SK-N-SH treated with all-trans-retinoic acid at 6 μM for 48 hours (cell line): ENCODE measurements at regions not wholly inside any gene's neighbourhood (a gene's known extent, or its start where the extent isn't known, plus 50 kb on each side); places are given as distances from the start of the nearest gene placed in this dataset.

Source experiments
- ATAC-seq: fragments of 200-7000 bp; cut with Tn5 transposase; 3 replicates; pipeline ENCODE4 v1.9.1; 2020; ENCODE audit warnings: mild to moderate bottlenecking, moderate library complexity
- ARNTL ChIP-seq: fragments of 450-650 bp; formaldehyde crosslinking; IDR thresholded peaks from 2 replicates; pipeline ENCODE4 v1.5.0; 2020; ENCODE audit warnings: low read depth, mild to moderate bottlenecking, moderate library complexity, borderline replicate concordance
- BACH2 ChIP-seq: fragments of 250-450 bp; sonication (Bioruptor Pico); IDR thresholded peaks from 2 replicates; pipeline ENCODE4 v1.9.0; 2021; ENCODE audit warnings: mild to moderate bottlenecking, borderline replicate concordance
- CREB5 ChIP-seq: fragments of 250-450 bp; sonication (Bioruptor Pico); IDR thresholded peaks from 2 replicates; pipeline ENCODE4 v1.5.1; 2020; ENCODE audit warnings: low read depth, mild to moderate bottlenecking, moderate library complexity
- CSDC2 ChIP-seq: fragments of 250-450 bp; sonication (Bioruptor Pico); IDR thresholded peaks from 2 replicates; pipeline ENCODE4 v1.5.0; 2020; ENCODE audit warnings: mild to moderate bottlenecking, moderate library complexity
- CSRNP3 ChIP-seq: fragments of 250-450 bp; sonication (Bioruptor Pico); IDR thresholded peaks from 2 replicates; pipeline ENCODE4 v1.5.1; 2021; ENCODE audit warnings: mild to moderate bottlenecking, moderate library complexity
- ESRRG ChIP-seq: fragments of 250-450 bp; sonication (Bioruptor Pico); IDR thresholded peaks from 2 replicates; pipeline ENCODE4 v1.6.1; 2021; ENCODE audit warnings: mild to moderate bottlenecking
- GLIS3 ChIP-seq: fragments of 250-450 bp; sonication (Bioruptor Pico); IDR thresholded peaks from 2 replicates; pipeline ENCODE4 v1.5.0; 2020; ENCODE audit warnings: mild to moderate bottlenecking, moderate library complexity
- ISL1 ChIP-seq: fragments of 250-450 bp; sonication (Bioruptor Pico); IDR thresholded peaks from 2 replicates; pipeline ENCODE4 v2.1.2; 2022; ENCODE audit warnings: mild to moderate bottlenecking, moderate library complexity
- PPARA ChIP-seq: fragments of 250-450 bp; sonication (Bioruptor Pico); IDR thresholded peaks from 2 replicates; pipeline ENCODE4 v1.5.0; 2020; ENCODE audit warnings: mild to moderate bottlenecking, borderline replicate concordance
- SNAI2 ChIP-seq: fragments of 250-450 bp; sonication (Bioruptor Pico); IDR thresholded peaks from 2 replicates; pipeline ENCODE4 v1.5.0; 2020; ENCODE audit warnings: mild to moderate bottlenecking, moderate library complexity
- TCF4 ChIP-seq: fragments of 250-450 bp; sonication (Bioruptor Pico); IDR thresholded peaks from 2 replicates; pipeline ENCODE4 v1.8.0; 2021; ENCODE audit warnings: mild to moderate bottlenecking, moderate library complexity, borderline replicate concordance
- TOX ChIP-seq: fragments of 250-450 bp; sonication (Bioruptor Pico); IDR thresholded peaks from 2 replicates; pipeline ENCODE4 v1.8.0; 2021; ENCODE audit warnings: mild to moderate bottlenecking, moderate library complexity, borderline replicate concordance
- TSHZ2 ChIP-seq: fragments of 250-450 bp; sonication (Bioruptor Pico); IDR thresholded peaks from 2 replicates; pipeline ENCODE4 v1.5.0; 2020; ENCODE audit warnings: mild to moderate bottlenecking, moderate library complexity
- ZC3H10 ChIP-seq: fragments of 250-450 bp; sonication (Bioruptor Pico); IDR thresholded peaks from 2 replicates; pipeline ENCODE4 v1.5.1; 2021; ENCODE audit warnings: mild to moderate bottlenecking, moderate library complexity
- ZFP3 ChIP-seq: fragments of 250-450 bp; sonication (Bioruptor Pico); IDR thresholded peaks from 2 replicates; pipeline ENCODE4 v1.5.0; 2020; ENCODE audit warnings: mild to moderate bottlenecking, moderate library complexity
- ZFP30 ChIP-seq: fragments of 450-650 bp; formaldehyde crosslinking; IDR thresholded peaks from 2 replicates; pipeline ENCODE4 v1.5.0; 2022; ENCODE audit warnings: mild to moderate bottlenecking, moderate library complexity
- ZNF565 ChIP-seq: fragments of 450-650 bp; formaldehyde crosslinking; conservative IDR thresholded peaks from 2 replicates; pipeline ENCODE4 v1.5.0; 2020; ENCODE audit warnings: low read depth, mild to moderate bottlenecking, moderate library complexity
- ZNF70 ChIP-seq: fragments of 450-650 bp; formaldehyde crosslinking; IDR thresholded peaks from 2 replicates; pipeline ENCODE4 v1.5.0; 2020; ENCODE audit warnings: mild to moderate bottlenecking, moderate library complexity
- ZNF8 ChIP-seq: fragments of 450-650 bp; formaldehyde crosslinking; IDR thresholded peaks from 2 replicates; pipeline ENCODE4 v1.5.0; 2020; ENCODE audit warnings: mild to moderate bottlenecking, moderate library complexity
- TF ChIP-seq, protein P1 (sequence below): fragments of 250-450 bp; sonication (Bioruptor Pico); IDR thresholded peaks from 2 replicates; pipeline ENCODE4 v1.8.0; 2020; ENCODE audit warnings: mild to moderate bottlenecking, moderate library complexity, borderline replicate concordance
- TF ChIP-seq, protein P2 (sequence below): fragments of 250-450 bp; sonication (Bioruptor Pico); IDR thresholded peaks from 2 replicates; pipeline ENCODE4 v1.8.0; 2021; ENCODE audit warnings: low read depth, mild to moderate bottlenecking, moderate library complexity, borderline replicate concordance

DNA sequence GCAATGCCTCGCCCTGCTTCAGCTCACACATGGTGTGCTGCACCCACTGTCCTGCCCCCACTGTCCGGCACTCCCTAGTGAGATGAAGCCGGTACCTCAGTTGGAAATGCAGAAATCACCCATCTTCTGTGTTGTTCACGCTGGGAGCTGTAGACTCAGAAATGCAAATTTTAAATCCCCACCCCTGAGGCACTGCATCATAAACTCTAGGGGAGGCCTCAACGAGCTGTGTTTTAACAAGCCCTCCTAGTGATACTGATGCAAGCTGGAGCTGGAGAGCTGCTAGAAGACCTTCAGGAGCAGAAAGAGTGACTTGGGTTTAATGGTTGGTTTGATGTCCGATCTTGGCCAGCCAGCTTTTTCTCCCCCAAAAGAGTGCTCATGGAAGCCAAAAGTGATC, 146.0 kb upstream of the MAST4 start (continued):
- TF ChIP-seq CREB5 (no peak), ZNF70 (CRISPR knock-in tag) (no peak)
- TF ChIP-seq, all 23 proteins: peak for 0

- ATAC-seq = no peak
- TF ChIP-seq ARNTL = no peak
- TF ChIP-seq, protein P1, sequence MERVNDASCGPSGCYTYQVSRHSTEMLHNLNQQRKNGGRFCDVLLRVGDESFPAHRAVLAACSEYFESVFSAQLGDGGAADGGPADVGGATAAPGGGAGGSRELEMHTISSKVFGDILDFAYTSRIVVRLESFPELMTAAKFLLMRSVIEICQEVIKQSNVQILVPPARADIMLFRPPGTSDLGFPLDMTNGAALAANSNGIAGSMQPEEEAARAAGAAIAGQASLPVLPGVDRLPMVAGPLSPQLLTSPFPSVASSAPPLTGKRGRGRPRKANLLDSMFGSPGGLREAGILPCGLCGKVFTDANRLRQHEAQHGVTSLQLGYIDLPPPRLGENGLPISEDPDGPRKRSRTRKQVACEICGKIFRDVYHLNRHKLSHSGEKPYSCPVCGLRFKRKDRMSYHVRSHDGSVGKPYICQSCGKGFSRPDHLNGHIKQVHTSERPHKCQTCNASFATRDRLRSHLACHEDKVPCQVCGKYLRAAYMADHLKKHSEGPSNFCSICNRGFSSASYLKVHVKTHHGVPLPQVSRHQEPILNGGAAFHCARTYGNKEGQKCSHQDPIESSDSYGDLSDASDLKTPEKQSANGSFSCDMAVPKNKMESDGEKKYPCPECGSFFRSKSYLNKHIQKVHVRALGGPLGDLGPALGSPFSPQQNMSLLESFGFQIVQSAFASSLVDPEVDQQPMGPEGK = no peak
- no peak for TF ChIP-seq ZC3H10
- TF ChIP-seq ZFP30 (CRISPR knock-in tag) = no peak
- TF ChIP-seq TSHZ2 = no peak
- TF ChIP-seq BACH2 (CRISPR knock-in tag) = no peak
- TF ChIP-seq PPARA = no peak
- TF ChIP-seq ESRRG (CRISPR knock-in tag) = no peak
- TF ChIP-seq SNAI2 = no peak
- no peak for TF ChIP-seq GLIS3 (CRISPR knock-in tag)
- TF ChIP-seq CSDC2 (CRISPR knock-in tag) = no peak
- no peak for TF ChIP-seq ZNF8 (CRISPR knock-in tag)
- no peak for TF ChIP-seq CSRNP3
- TF ChIP-seq TCF4 (CRISPR knock-in tag) = no peak
- no peak for TF ChIP-seq ZNF565 (CRISPR knock-in tag)
These were observed 145.2 kb upstream of the MAST4 start for GRCh38 chr5:66450988-66451387.

GRCh38 chr5:66452109-66452508, 144.1 kb upstream of the MAST4 start:
- ATAC-seq = no peak

More at GRCh38 chr5:66452109-66452508, 144.1 kb upstream of the MAST4 start:
- TF ChIP-seq TOX = no peak
- TF ChIP-seq CSDC2 (CRISPR knock-in tag) = no peak
- TF ChIP-seq ZNF70 (CRISPR knock-in tag) = no peak
- TF ChIP-seq CSRNP3 = no peak
- TF ChIP-seq SNAI2 = no peak
- no peak for TF ChIP-seq GLIS3 (CRISPR knock-in tag)
- no peak for TF ChIP-seq ZNF8 (CRISPR knock-in tag)
- no peak for TF ChIP-seq ZFP30 (CRISPR knock-in tag)
- no peak for TF ChIP-seq ARNTL
- no peak for TF ChIP-seq ZC3H10
- TF ChIP-seq ZFP3 (CRISPR knock-in tag) = no peak
- no peak for TF ChIP-seq TCF4 (CRISPR knock-in tag)
- TF ChIP-seq BACH2 (CRISPR knock-in tag) = no peak
- TF ChIP-seq, protein P2, sequence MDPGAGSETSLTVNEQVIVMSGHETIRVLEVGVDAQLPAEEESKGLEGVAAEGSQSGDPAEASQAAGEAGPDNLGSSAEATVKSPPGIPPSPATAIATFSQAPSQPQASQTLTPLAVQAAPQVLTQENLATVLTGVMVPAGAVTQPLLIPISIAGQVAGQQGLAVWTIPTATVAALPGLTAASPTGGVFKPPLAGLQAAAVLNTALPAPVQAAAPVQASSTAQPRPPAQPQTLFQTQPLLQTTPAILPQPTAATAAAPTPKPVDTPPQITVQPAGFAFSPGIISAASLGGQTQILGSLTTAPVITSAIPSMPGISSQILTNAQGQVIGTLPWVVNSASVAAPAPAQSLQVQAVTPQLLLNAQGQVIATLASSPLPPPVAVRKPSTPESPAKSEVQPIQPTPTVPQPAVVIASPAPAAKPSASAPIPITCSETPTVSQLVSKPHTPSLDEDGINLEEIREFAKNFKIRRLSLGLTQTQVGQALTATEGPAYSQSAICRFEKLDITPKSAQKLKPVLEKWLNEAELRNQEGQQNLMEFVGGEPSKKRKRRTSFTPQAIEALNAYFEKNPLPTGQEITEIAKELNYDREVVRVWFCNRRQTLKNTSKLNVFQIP (CRISPR knock-in tag) = no peak
- TF ChIP-seq TSHZ2 = no peak
- TF ChIP-seq ISL1 (CRISPR knock-in tag) = no peak
- no peak for TF ChIP-seq ZNF565 (CRISPR knock-in tag)
- TF ChIP-seq, protein P1 = no peak
- TF ChIP-seq PPARA = no peak
- TF ChIP-seq, all 23 proteins: peak for 0
